GM21360 (cell line): ENCODE measurements at regions not wholly inside any gene's neighbourhood (a gene's known extent, or its start where the extent isn't known, plus 50 kb on each side); places are given as distances from the start of the nearest gene placed in this dataset.
A peak's percentile ranks its signal among the peaks of the same experiment; 100 is the strongest.

Experiments used
- ATAC-seq: cut with Tn5 transposase; IDR thresholded peaks from one replicate; pipeline ENCODE4 v1.9.1; 2021; ENCODE audit warnings: mild to moderate bottlenecking, moderate library complexity; ENCODE audit not compliant: unreplicated experiment

DNA sequence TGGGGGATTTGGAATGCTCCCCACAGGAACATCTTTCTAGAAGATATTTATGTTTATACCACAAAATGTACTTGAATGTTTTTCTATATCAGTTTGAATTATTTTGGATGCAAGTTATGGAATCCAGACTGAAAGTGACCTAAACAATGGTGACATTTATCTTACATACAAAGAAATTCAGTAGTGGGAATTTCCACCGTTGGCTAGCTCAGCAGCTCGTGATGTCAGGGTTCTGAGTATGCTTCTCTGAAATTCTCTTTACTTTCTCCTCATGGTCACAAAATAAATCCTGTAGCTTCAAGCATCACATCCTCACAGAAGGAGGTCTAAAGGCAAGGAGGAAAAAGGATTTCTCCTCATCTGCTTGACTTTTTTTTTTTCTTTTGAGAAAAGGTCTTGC is 105.3 kb downstream of the AKAIN1 start:
- no peak for ATAC-seq

DNA sequence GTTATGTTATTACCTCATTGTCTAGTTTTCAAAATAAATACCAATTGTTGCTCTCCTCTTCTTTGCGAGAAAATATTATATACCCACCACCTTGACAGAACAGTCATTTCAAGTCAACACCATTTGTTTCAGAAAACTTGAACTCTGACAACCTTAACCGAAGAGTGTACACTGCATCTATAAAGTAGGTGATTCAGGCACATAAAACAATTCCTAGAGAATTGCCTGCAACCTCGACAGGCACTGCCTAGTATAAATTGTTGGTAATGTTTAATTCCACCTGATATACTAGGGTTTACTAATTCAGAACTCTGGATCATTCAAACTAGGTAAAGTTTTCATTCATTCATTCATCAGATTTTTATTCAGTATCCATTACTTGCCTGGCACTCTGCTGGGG is 121.8 kb downstream of the AKAIN1 start:
- ATAC-seq = no peak

DNA sequence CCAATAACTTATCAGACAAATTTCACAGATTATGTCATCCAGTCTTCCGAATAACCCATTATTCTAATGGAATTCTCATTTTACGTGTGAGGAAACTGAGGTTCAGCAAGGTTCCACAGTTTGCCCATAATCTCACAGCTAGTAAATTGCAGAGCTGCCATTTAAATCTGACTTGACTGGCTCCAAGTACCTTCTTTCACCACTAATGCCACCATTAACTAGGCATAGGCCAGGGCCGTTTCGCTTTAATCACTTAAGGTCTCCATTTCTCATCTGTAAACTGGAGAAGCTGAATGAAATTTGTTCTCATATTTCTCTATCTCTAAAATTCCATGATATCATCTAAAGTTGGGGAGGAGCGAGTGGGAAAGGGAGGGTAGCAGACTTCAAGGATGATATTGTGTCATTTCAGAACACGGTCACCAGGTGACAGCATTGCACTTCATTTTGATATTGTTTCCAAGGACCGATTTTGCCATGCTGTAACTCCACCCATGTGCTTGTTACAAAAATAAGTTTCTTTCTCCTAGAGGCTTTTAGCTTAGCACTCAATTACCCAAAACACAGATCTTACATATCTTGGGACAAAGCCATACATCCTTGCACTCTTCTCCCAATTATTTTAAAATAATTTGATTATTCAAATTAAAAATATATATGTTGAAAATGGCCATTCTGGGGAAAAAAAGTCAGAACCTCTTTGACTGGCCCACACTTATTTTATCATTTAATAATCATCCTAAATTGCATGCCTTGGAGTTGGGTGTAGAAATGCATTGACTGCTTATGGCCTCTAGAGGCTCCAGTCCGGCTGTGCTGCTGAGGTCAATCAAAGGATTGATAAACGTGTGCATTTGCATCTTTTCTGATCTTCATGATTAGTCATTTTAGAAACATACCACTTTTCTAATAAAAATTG is 123.8 kb downstream of the AKAIN1 start:
- ATAC-seq = peak; percentile 75

DNA sequence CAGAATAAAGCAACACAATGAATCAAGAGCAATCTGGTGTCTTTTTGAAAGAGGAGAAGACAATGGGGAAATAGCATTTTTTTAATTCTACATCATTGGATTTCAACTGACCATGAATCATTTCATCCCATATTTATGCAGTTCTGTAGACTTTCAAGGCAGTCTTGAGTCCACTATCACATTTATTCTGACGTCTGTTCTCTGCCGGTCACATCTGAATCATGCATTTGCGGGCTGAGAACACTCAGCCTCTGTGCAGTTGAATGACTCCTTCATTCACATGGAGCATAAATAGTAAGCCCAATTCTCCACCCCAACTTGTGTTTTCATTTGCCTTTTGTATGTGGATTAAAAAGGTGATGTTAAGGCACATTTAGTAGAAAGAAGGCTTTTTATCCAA is 128.2 kb downstream of the AKAIN1 start:
- ATAC-seq = no peak

DNA sequence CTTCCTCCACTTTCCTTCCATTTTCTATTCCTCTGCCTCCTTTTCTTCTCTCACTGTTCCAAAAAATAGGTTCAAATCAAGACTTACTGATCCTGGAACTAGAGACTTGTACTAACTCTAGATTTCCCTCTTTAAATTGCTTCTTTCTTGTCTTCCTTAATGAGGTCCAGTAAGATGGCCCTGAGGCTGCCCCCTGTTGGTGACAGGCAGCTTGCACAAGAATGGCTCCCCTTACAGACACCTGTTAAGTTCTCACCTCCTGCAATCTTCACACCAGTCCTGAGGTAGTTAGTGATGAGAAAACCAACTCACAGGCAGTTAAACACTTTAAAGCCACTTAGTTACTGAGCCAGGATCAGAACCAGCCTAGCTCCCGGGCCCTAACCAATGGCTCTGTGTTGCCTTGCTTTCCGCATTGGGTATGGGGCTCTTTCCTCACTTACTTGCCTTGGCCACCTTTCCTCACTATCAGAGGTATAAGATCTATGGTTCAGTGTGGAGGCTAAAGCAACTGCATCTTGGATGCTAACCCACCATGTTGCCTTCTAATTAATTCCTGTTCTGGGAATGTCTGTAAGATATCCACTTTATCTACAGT is 130.6 kb downstream of the AKAIN1 start:
- no peak for ATAC-seq

DNA sequence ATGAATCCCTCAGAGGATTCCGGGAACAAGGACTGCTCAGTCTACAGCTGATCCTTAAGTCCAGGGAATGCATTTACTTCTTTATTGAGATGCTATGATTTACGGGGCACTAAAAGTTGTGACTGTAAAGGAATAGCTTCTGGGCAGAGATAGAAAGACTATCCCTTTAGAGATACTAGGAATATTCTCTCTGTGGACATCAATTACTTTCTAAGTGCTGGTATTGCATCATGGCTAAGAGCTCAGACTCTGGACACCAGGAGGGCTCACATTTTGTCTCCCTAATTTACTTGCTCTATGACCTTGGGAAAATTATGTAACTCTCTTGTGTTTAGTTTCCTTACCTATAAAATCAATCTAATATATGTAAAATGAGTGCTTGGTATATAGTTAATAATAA is 131.4 kb downstream of the AKAIN1 start:
- ATAC-seq = no peak

DNA sequence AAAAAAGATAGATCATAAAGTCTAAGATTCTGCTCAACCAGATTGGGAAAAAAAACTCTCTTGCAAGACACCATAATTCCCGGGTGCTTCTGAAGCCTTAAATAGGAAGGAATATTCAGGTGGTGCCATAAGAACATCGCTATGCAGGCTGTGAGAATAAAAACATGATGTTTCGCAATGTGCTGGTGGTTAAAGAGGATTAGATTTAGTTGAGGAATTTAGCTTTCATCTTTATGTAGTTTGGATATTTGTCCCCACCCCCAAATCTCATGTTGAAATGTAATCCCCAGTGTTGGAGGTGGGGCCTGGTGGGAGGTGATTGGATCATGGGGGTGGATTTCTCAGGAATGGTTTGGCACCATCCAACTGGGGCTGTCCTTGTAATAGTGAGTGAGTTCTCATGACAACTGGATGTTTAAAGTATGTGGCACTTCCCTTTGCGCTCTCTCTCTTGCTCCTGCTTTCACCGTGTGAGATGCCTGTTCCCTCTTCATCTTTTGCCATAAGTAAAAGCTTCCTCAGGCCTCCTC is 132.2 kb downstream of the AKAIN1 start:
- no peak for ATAC-seq

DNA sequence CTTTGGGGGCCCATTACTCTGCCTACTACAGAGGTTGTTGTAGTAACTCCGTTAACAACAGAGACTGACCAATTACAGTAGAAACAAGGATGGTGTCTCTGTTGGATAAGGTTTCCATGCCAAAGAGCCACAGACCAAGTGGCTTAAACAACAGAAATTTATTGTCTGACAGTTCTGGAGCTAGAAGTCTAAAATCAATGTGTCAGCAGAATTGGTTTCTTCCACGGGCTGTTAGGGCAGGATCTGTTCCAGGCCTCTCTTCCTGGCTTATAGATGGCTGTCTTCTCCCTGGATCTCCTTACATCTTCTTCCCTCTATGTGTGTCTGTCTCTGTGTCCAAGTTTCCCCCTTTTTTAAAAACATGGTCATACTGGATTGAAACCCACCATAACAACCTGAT is 135.3 kb downstream of the AKAIN1 start:
- ATAC-seq = no peak

DNA sequence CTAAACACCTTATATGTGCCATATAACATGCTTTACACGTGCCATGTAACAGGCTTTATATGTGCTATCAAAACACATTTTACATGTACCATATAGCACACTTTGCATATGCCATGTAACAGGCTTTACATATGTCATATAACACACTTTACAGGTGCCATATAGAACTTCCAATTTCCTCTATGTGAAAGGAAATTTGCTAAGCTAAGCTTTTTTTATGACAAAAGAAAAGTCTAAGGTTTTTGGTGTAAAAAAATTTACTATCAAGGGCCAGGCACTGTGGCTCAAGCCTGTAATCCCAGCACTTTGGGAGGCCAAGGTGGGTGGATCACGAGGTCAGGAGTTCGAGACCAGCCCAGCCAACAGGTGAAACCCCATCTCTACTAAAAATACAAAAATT is 136.5 kb downstream of the AKAIN1 start:
- ATAC-seq = no peak

DNA sequence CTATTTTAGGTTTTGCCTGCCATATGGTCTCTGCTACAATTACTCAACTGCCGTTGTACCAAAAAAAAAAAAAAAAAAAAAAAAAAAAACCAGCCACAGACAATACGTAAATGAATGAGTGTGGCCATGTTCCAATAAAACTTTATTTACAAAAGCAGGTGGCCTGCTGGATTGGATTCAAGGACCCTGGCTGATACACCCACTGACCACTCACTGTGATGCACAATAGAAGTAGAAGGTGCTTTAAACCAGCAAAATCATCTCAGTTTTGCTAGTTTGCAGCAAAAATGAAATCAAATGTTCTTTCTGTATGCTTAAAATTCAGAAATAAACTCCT is 137.4 kb downstream of the AKAIN1 start:
- ATAC-seq = no peak

DNA sequence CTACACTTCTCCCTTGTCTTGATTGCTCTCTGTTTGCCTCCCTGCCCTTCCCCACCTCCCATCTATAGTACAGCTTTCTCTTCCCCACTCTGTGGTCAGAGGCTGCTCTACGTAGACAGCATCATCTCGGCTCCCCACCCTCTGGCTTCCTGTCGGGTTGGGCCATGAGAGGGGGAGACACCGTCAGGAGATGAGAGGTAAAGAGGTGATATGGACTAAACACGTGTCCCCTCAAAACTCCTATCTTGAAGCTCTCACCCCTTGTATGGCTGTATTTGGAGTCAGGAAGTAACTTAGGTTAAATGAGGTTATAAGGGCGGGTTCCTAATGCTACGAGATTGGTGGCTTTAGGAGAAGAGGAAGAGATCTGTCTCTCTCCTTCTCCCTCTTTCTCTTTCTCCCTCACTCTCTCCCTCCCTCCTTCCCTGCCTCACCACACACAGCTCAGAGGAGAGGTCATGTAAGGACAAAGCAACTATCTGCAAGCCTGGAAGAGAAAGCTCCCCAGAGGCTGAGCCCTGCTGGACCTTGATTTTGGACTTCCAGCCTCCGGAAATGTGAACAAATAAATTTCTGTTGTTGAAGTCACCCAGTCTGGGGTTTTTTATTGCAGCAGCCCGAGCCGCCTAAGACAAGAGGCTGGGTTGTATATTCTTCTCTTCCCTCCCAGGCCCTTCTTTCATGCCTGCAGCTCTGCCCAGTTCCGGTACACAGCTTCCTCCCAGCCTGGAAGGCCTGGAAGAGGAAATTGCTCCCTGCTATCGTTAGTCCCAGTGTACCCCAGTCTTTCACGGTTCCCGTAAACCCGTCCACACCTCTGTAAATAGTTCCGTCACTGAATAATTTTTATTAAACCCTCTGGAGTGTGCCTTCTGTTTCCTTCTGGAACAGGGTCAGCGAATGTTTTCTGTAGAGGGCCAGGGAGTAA is 138.0 kb downstream of the AKAIN1 start:
- peak; percentile 50 for ATAC-seq

DNA sequence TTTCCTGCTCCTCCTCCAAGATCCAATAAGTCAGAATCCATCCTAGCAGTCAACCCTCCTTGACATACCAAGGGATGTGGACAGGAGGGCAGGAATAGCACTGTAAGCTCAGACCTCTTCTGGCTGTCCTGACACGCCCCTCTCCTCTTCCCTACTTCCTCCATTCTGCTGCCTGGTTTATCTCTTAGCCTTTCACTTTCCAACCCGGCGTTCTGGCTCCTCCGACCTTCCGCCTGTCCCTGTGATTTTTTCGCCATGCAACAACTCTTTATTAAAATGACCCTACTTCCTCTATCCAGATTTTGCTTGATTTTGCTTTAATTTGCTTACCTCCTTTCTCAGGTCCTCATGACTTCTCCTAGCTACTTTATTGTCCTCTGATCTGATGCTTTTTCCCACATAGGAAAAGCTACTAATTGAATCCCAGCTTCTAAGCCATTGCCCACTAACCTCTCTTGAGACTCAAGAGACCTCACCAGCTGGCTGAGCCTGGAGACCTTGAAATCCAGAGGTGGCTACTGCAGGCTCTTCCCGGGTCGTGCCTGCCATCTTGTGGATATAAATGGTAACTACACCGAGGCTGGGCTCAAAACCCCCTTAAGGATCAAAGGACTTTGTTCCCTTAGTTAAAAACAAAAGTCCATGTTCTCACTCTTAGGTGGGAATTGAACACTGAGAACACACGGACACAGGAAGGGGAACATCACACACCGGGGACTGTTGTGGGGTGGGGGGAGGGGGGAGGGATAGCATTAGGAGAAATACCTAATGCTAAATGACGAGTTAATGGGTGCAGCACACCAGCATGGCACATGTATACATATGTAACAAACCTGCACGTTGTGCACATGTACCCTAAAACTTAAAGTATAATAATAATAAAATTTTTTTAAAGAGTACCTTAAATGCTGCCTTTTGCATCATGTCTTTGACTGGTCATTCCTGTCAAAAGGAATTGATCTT is 139.4 kb downstream of the AKAIN1 start:
- ATAC-seq = peak; percentile 73

DNA sequence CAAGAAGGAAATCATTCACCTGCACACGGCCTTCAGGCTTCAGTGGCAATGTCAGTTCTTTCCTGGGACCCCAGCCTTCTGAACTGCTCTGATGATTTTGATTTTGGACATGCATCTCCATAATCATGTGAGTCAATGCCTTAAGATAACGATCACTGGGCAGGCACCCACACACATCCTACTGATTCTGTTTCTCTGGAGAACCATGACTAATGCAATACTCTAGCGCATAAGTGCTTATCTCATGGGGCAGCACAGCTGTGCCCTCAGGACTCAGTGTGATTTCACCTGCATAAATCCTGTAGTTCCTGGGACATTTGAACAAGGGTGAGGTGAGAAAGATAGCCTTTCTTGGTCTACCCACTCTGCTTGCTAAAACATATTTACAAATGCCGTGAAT is 144.6 kb downstream of the AKAIN1 start:
- no peak for ATAC-seq

DNA sequence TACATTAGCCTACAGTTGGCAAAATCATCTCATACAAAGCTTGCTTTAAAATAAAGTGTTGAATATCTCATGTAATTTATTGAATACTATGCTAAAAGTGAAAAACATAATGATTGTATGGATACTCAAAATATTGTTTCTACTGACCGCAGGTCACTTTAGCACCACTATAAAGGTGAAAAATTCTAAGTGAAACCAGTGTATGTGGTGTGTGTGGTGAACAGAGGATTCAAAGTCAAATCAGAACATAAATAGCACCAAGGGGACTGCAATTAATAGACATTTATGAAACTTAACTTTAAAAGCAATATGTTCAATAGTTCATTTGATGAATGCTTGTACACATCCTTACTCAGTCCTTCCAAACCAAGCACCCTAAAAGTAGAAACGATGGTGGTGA is 145.8 kb downstream of the AKAIN1 start:
- no peak for ATAC-seq

DNA sequence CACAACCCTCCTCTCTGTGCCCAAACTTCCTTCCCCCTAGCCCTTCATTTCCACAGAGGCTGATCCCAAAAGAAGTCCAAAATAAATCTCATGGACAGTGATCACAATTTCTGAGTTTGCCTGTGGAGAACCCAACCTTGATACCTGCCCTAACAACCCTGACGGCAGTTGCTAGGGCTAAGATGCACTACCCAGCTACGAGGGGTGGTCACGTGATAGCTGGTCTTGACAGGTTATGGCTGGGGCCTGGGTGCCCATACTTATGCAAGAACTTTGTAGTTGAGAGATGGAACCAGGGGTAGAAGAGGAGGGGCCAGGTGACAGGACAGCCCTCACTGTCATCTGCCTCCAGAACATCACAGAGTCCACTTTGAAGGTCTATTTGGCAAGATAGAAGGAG is 147.9 kb downstream of the AKAIN1 start:
- ATAC-seq = no peak

DNA sequence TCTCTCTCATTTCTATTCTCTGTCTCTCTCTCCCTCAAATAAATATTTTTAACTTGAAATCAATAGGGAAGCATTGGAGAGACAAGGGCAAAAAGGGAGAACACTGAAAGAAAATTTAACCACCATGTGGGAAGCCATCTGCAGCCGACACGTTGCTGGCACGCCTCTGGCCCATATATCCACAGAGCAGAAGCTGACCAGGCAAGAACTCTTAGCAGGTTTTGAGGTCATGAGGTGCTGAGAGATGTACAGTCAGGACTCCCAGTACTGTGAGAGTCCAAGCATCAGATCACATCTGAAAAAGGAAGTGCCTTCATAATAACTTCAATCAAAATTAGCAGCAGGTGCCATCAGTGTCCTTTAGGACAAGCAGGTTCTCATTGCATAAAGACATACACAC is 156.6 kb downstream of the AKAIN1 start:
- ATAC-seq = no peak

DNA sequence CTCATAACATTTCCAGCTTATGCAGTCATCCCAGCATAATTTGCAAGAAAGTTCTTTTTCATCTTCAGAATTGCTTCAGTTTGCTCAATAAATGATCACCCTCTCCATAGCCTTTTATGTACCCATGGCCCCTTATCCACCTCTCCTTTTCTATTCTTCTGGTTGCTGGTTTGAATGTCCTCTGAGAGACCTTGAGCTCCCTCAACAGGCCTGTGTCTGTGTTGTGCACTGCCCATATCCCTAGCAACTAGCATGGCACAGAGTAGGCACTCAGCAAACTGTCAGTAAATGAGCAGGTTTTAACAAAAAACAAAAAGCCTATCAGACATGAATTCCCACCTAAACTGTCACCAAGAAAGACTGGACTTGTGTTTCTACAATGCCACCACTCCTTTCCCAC is 160.5 kb downstream of the AKAIN1 start:
- ATAC-seq = no peak

DNA sequence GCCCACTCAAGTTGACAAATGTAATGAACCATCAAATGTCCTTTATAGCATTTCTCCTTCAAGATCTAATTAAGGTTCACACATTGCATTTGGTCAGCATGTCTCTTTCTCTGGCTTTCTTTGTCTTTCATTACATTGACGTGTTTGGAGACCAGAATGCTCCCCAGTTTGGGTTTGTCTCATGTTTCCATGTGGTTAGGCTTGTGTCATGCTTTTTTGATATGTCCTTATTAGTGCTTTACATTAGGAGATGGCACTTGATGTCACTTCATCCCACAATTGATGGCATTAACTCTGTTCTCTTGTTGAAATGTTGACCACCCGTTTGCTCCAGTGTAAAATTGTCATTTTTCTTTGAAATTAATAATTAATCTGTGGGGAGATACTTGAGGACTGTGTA is 165.8 kb downstream of the AKAIN1 start:
- ATAC-seq = no peak

DNA sequence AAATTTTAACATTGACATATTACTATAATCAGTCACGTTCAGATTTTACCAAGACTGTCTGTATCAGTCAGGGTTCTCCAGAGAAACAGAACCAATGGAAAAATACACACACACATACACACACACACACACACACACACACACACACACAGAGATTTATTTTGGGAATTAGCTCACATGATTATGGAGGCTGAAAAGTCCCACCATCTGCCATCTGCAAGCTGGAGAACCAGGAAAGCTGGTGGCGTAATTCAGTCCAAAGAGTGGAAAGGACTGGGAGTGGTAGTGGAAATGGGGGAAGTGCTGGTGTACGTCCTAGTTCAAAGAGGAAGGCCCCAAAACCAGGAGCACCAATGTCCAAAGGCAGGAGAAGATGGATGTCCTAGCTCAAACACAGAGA is 166.4 kb downstream of the AKAIN1 start:
- no peak for ATAC-seq

DNA sequence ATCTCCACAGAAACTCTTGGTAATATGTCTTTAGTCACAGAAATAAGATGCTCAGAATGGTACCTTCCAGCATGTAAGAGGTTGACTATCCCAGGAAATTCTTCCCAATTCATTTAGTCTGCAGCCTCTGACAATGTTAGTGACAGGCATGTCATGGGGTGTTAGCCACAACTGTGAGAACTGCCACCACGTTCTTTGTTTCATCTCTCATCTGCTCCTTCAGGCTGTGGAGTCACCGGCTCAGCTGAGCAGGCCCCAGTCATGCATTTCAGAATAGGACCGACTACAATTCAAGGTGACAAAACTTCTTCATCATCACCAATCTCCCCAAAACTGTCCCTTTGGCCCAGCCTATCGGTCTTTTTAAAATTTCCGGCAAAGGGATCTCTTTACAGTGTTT is 167.5 kb downstream of the AKAIN1 start:
- ATAC-seq = no peak
